Cardiac muscle cell (in vitro differentiated cells and primary cell): ENCODE measurements at regions not wholly inside any gene's neighbourhood (a gene's known extent, or its start where the extent isn't known, plus 50 kb on each side); places are given as distances from the start of the nearest gene placed in this dataset.

ENCODE experiments used
- DNase-seq, 2 donors: peaks; one replicate each; pipeline versions ENCODE4 v3.0.0 to v3.0.0-alpha.2; 2010 to 2017; ENCODE audit warnings: low read depth in 1 of 2, low spot score in 1 of 2
- H3K27ac ChIP-seq: fragments of 200-600 bp; sonication (generic); 2 replicates; pipeline ENCODE4 v1.5.1; 2016
- H3K27me3 ChIP-seq: fragments of 200-600 bp; sonication (generic); 2 replicates; pipeline ENCODE4 v1.6.0; 2016; ENCODE audit warnings: control low read depth
- H3K36me3 ChIP-seq: fragments of 200-600 bp; sonication (generic); 2 replicates; pipeline ENCODE4 v1.5.1; 2016; ENCODE audit warnings: control low read depth
- H3K4me1 ChIP-seq: fragments of 200-600 bp; sonication (generic); 2 replicates; pipeline ENCODE4 v1.8.1; 2017; ENCODE audit warnings: low read depth, mild to moderate bottlenecking, mixed run types
- H3K4me3 ChIP-seq: fragments of 200-600 bp; sonication (generic); 2 replicates; pipeline ENCODE4 v1.5.1; 2016; ENCODE audit warnings: mild to moderate bottlenecking
- H3K9me3 ChIP-seq: fragments of 200-600 bp; sonication (generic); 2 replicates; pipeline ENCODE4 v1.5.1; 2017; ENCODE audit warnings: low read depth, mild to moderate bottlenecking, control low read depth
- CTCF ChIP-seq: IDR thresholded peaks from 2 replicates; pipeline ENCODE4 v1.5.1; 2012; ENCODE audit warnings: low read depth, mild to moderate bottlenecking, low read length

DNA sequence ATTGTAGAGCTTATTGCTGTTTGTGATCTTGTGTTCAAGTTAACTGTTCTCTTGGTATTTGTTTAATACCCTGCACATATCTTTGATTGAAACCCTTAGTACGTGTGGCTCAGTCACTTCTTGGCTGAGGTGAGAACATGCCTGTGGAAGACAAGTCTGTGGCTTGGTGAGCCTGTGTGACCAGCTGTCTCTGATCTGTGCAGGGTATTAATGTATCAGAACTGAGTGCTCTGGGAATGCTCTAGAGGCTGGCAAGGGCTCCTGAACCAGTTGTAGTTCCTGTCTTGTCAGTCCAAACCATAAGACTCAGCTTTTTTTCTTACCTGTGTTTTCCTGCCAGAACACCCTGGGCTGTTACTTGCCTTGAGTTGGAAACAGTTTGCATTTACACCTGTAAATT is 52.4 kb upstream of the EPHA4 start:
- Histone ChIP-seq H3K27me3 (no peaks in the 10 kb centered on the region), H3K9me3 (no peaks in the 10 kb centered on the region), H3K36me3 (no peaks in the 10 kb centered on the region), H3K4me3 (no peak overlapping the region), H3K4me1 (no peaks in the 10 kb centered on the region), H3K27ac (no peak overlapping the region)
- no peak for TF ChIP-seq CTCF
- DNase-seq: no peak
